GM13976 (cell line): ENCODE measurements at regions not wholly inside any gene's neighbourhood (a gene's known extent, or its start where the extent isn't known, plus 50 kb on each side); places are given as distances from the start of the nearest gene placed in this dataset.

Experiments
- DNase-seq: peaks from one replicate; pipeline ENCODE4 v3.0.0; 2012; ENCODE audit warnings: low spot score
- CTCF ChIP-seq: IDR thresholded peaks from 2 replicates; pipeline ENCODE4 v1.5.1; 2012; ENCODE audit warnings: borderline replicate concordance, mild to moderate bottlenecking; ENCODE audit not compliant: insufficient read depth; ENCODE audit errors: extremely low read depth, missing control alignments, control extremely low read depth
- in situ Hi-C: fragments of 300-500 bp; cut with MboI; formaldehyde crosslinking; loops from one replicate; pipeline ENCODE4 v1.12.0; 2022; ENCODE audit warnings: low sequenced_read_pairs, mixed read lengths, inconsistent platforms; ENCODE audit not compliant: unreplicated experiment

- no peak for DNase-seq
- no peak for TF ChIP-seq CTCF
- in situ Hi-C loops = no loop called here
These were observed 57.2 kb upstream of the IER5L start for GRCh38 chr9:129235041-129235930.

GRCh38 chr9:129234491-129234890 lies 56.4 kb upstream of the IER5L start:
- in situ Hi-C loops = no loop called here
- no peak for DNase-seq
- TF ChIP-seq CTCF = no peak

- no peak for TF ChIP-seq CTCF
- in situ Hi-C loops = no loop called here
- DNase-seq = no peak
These were observed 55.0 kb upstream of the IER5L start for GRCh38 chr9:129232839-129233591.

GRCh38 chr9:129231759-129232158 lies 53.7 kb upstream of the IER5L start:
- in situ Hi-C loops = no loop called here
- TF ChIP-seq CTCF = no peak
- no peak for DNase-seq

GRCh38 chr9:129231022-129231739 lies 53.1 kb upstream of the IER5L start:
- TF ChIP-seq CTCF = no peak
- no peak for DNase-seq
- in situ Hi-C loops = no loop called here

- in situ Hi-C loops = no loop called here
These were observed 52.2 kb upstream of the IER5L start for GRCh38 chr9:129230302-129230701.

More at GRCh38 chr9:129230302-129230701, 52.2 kb upstream of the IER5L start:
- no peak for DNase-seq
- no peak for TF ChIP-seq CTCF
